NT2/D1 (cell line): ENCODE measurements at regions not wholly inside any gene's neighbourhood (a gene's known extent, or its start where the extent isn't known, plus 50 kb on each side); places are given as distances from the start of the nearest gene placed in this dataset.

ENCODE experiments used
- DNase-seq: peaks from one replicate; pipeline ENCODE4 v3.0.0-alpha.2; 2011; ENCODE audit warnings: low read depth, low spot score
- H3K27me3 ChIP-seq: 2 replicates; pipeline ENCODE4 v1.6.0; 2011; ENCODE audit warnings: mild to moderate bottlenecking; ENCODE audit not compliant: insufficient read length, insufficient read depth
- H3K36me3 ChIP-seq: 2 replicates; pipeline ENCODE4 v1.6.1; 2011; ENCODE audit warnings: mild to moderate bottlenecking, low read length, mixed read lengths; ENCODE audit not compliant: insufficient read depth, insufficient read length
- H3K4me1 ChIP-seq: 2 replicates; pipeline ENCODE4 v1.5.1; 2011; ENCODE audit not compliant: insufficient read depth, insufficient read length
- H3K4me3 ChIP-seq: 2 replicates; pipeline ENCODE4 v1.5.1; 2011; ENCODE audit warnings: low read depth; ENCODE audit not compliant: insufficient read length
- H3K9ac ChIP-seq: 2 replicates; pipeline ENCODE4 v1.6.0; 2011; ENCODE audit warnings: low read depth; ENCODE audit not compliant: insufficient read length
- H3K9me3 ChIP-seq: 2 replicates; pipeline ENCODE4 v1.5.1; 2011; ENCODE audit warnings: mild to moderate bottlenecking, low read length; ENCODE audit not compliant: insufficient read depth
- SUZ12 ChIP-seq: IDR thresholded peaks from 2 replicates; pipeline ENCODE4 v1.6.1; 2011; ENCODE audit not compliant: insufficient read length, insufficient read depth; ENCODE audit errors: extremely low read depth
- YY1 ChIP-seq: IDR thresholded peaks from 2 replicates; pipeline ENCODE4 v1.6.1; 2011; ENCODE audit not compliant: insufficient read length, insufficient read depth
- ZNF274 ChIP-seq: IDR thresholded peaks from 2 replicates; pipeline ENCODE4 v1.6.1; 2011; ENCODE audit warnings: mild to moderate bottlenecking, low read depth, low read length

GRCh38 chr1:193333166-193333565 is 146.8 kb upstream of the B3GALT2 start:
- no peak for TF ChIP-seq ZNF274
- TF ChIP-seq SUZ12: no peak
- no peak for TF ChIP-seq YY1

DNA sequence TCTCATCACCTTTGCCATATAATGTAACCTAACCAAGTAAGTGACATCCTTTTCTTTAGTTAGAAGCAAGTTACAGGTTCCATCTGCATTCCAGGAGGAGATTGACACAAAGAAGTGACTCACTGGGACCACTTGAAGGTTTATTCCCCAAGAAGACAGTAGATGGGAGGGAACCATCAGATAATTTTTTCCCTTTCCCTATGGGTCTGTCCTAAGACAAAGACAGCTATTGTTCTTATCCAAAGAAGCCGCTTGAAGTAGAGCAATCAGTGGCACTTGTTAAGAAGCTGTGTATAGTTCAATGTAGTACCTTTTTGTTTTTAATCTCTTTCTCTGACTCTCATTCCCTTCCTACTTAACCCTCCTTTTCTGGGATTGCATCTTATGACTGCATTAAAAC is 139.9 kb upstream of the B3GALT2 start:
- H3K27me3 ChIP-seq: no peaks in the 10 kb centered on the region
- H3K36me3 ChIP-seq: no peaks in the 10 kb centered on the region
- TF ChIP-seq ZNF274 (no peak), YY1 (no peak), SUZ12 (no peak)
- no peak overlapping the region for H3K4me3 ChIP-seq
- H3K4me1 ChIP-seq: no peaks in the 10 kb centered on the region
- H3K9ac ChIP-seq: no peak overlapping the region
- DNase-seq: no peak
- H3K9me3 ChIP-seq: peaks cover 7% of the 10 kb centered on the region

More at GRCh38 chr1:193333166-193333565, 146.8 kb upstream of the B3GALT2 start:
- Histone ChIP-seq H3K9ac (no peak overlapping the region), H3K36me3 (no peaks in the 10 kb centered on the region), H3K4me1 (no peaks in the 10 kb centered on the region), H3K4me3 (no peak overlapping the region), H3K27me3 (no peaks in the 10 kb centered on the region), H3K9me3 (peaks cover 21% of the 10 kb centered on the region)
- DNase-seq: no peak

GRCh38 chr1:193325771-193326170 is 139.4 kb upstream of the B3GALT2 start:
- no peak overlapping the region for H3K4me3 ChIP-seq
- peaks cover 7% of the 10 kb centered on the region for H3K9me3 ChIP-seq
- no peak overlapping the region for H3K9ac ChIP-seq
- H3K27me3 ChIP-seq: no peaks in the 10 kb centered on the region
- no peaks in the 10 kb centered on the region for H3K36me3 ChIP-seq
- TF ChIP-seq ZNF274 (no peak), YY1 (no peak), SUZ12 (no peak)
- H3K4me1 ChIP-seq: no peaks in the 10 kb centered on the region
- no peak for DNase-seq

- no peaks in the 10 kb centered on the region for H3K4me1 ChIP-seq
- no peak for TF ChIP-seq YY1
- no peak for TF ChIP-seq ZNF274
- H3K9me3 ChIP-seq: peaks cover 7% of the 10 kb centered on the region
- H3K4me3 ChIP-seq: no peak overlapping the region
- H3K36me3 ChIP-seq: no peaks in the 10 kb centered on the region
- no peak for DNase-seq
- no peak overlapping the region for H3K9ac ChIP-seq
- H3K27me3 ChIP-seq: no peaks in the 10 kb centered on the region
Measured at GRCh38 chr1:193325042-193325441, 138.6 kb upstream of the B3GALT2 start.

DNA sequence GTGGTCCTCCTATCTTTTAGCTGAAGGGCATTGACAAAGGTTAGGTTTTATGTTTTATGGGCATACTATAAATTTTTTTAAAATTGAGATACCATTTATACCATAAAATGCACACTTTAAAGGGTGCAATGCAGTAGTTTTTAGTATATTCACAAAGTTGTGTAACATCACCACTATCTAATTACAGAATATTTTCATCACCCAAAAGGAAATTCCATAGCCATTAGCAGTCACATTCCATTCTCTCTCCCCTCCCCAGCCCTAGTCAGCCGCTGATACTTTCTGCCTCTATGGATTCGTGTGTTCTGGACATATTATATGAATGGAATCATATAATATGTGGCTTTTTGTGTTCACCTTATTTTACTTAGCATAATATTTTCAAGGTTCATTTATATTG is 135.8 kb upstream of the B3GALT2 start:
- H3K4me3 ChIP-seq: no peak overlapping the region
- no peak overlapping the region for H3K9ac ChIP-seq
- no peak for TF ChIP-seq ZNF274
- TF ChIP-seq YY1: no peak
- no peak for TF ChIP-seq SUZ12
- DNase-seq: no peak
- no peaks in the 10 kb centered on the region for H3K4me1 ChIP-seq
- no peaks in the 10 kb centered on the region for H3K27me3 ChIP-seq
- no peaks in the 10 kb centered on the region for H3K36me3 ChIP-seq
- peaks cover 13% of the 10 kb centered on the region for H3K9me3 ChIP-seq

GRCh38 chr1:193321242-193321840 is 134.9 kb upstream of the B3GALT2 start:
- peaks cover 13% of the 10 kb centered on the region for H3K9me3 ChIP-seq
- H3K4me1 ChIP-seq: no peaks in the 10 kb centered on the region

GRCh38 chr1:193320270-193320669 is 133.9 kb upstream of the B3GALT2 start:
- DNase-seq: no peak
- Histone ChIP-seq H3K36me3 (no peaks in the 10 kb centered on the region), H3K9ac (no peak overlapping the region), H3K4me3 (no peak overlapping the region), H3K27me3 (no peaks in the 10 kb centered on the region), H3K4me1 (no peaks in the 10 kb centered on the region), H3K9me3 (peaks cover 8% of the 10 kb centered on the region)
- no peak for TF ChIP-seq ZNF274
- no peak for TF ChIP-seq SUZ12
- no peak for TF ChIP-seq YY1

More at GRCh38 chr1:193321242-193321840, 134.9 kb upstream of the B3GALT2 start:
- TF ChIP-seq ZNF274 (no peak), SUZ12 (no peak), YY1 (no peak)
- H3K27me3 ChIP-seq: no peaks in the 10 kb centered on the region
- no peak for DNase-seq
- no peak overlapping the region for H3K4me3 ChIP-seq
- H3K9ac ChIP-seq: no peak overlapping the region
- no peaks in the 10 kb centered on the region for H3K36me3 ChIP-seq
